B cell (primary cell): ENCODE measurements at regions not wholly inside any gene's neighbourhood (a gene's known extent, or its start where the extent isn't known, plus 50 kb on each side); places are given as distances from the start of the nearest gene placed in this dataset.

ENCODE experiments used
- ATAC-seq: fragments of 200-7000 bp; cut with Tn5 transposase; one replicate; pipeline ENCODE4 v1.10.0; 2021; ENCODE audit warnings: low read depth, mild to moderate bottlenecking, moderate number of reproducible peaks, moderate library complexity
- CTCF ChIA-PET: fragments of 350-600 bp; sonication (Branson Sonifier 250); formaldehyde crosslinking; loops from one replicate; lab custom pipeline; 2021; ENCODE audit warnings: antibody characterized with exemption, inconsistent platforms; lab: Charles Lee
- POLR2A ChIA-PET: fragments of 350-600 bp; sonication (Branson Sonifier 250); formaldehyde crosslinking; loops from one replicate; lab custom pipeline; 2021; ENCODE audit warnings: antibody characterized with exemption; lab: Charles Lee
- DNase-seq: peaks from one replicate; pipeline ENCODE4 v3.0.0; 2013
- H2AFZ ChIP-seq: 2 replicates; pipeline ENCODE4 v1.6.1; 2012; ENCODE audit warnings: mild to moderate bottlenecking, low read depth, low read length; ENCODE audit not compliant: insufficient read depth, poor library complexity, severe bottlenecking
- H3K27ac ChIP-seq, 2 donors: 1 replicate in 1 of 2; 2 replicates in 1 of 2; pipeline ENCODE4 v1.5.1; 2012 to 2013; ENCODE audit warnings: low read length in 2 of 2, mild to moderate bottlenecking in 2 of 2, moderate library complexity in 1 of 2
- H3K27me3 ChIP-seq, 4 experiments: fragments of 200-600 bp in 1 of 4; sonication (generic) in 1 of 4; replicated peaks in 1 of 4; 1 replicate in 2 of 4; 2 replicates in 2 of 4; pipeline versions ENCODE4 v1.6.1 to v1.7.0; 2013 to 2016; ENCODE audit warnings: low read length in 3 of 4, mild to moderate bottlenecking in 2 of 4, mixed read lengths in 1 of 4, moderate library complexity in 1 of 4; ENCODE audit not compliant: insufficient read depth in 4 of 4, control insufficient read depth in 3 of 4; ENCODE audit errors: control extremely low read depth in 1 of 4
- H3K36me3 ChIP-seq, 2 experiments: replicated peaks in 1 of 2; 1 replicate in 1 of 2; 2 replicates in 1 of 2; pipeline versions ENCODE4 v1.6.1 to v1.7.1; 2013; ENCODE audit warnings: low read length in 1 of 2; ENCODE audit not compliant: insufficient read depth in 2 of 2, control insufficient read depth in 1 of 2; ENCODE audit errors: control extremely low read depth in 1 of 2, extremely low read depth in 1 of 2
- H3K4me1 ChIP-seq, 2 donors: fragments of 200-600 bp in 1 of 2; sonication (generic) in 1 of 2; 1 replicate in 1 of 2; 2 replicates in 1 of 2; pipeline versions ENCODE4 v1.5.1 to v1.6.1; 2013 to 2017; ENCODE audit warnings: low read length in 2 of 2; ENCODE audit not compliant: control insufficient read depth in 2 of 2, insufficient read depth in 2 of 2
- H3K4me2 ChIP-seq: replicated peaks from 2 replicates; pipeline ENCODE3; 2012; ENCODE audit warnings: mild to moderate bottlenecking, low read depth, low read length; ENCODE audit not compliant: poor library complexity, severe bottlenecking
- H3K4me3 ChIP-seq, 5 experiments: fragments of 200-600 bp in 1 of 5; sonication (generic) in 1 of 5; 1 replicate in 3 of 5; 2 replicates in 2 of 5; pipeline versions ENCODE4 v1.5.1 to v1.7.0; 2011 to 2016; ENCODE audit warnings: low read length in 4 of 5, mild to moderate bottlenecking in 4 of 5, low read depth in 2 of 5, control low read depth in 1 of 5, moderate library complexity in 1 of 5; ENCODE audit not compliant: insufficient read depth in 1 of 5; ENCODE audit errors: control extremely low read depth in 1 of 5, extremely low read depth in 1 of 5
- H3K79me2 ChIP-seq: fragments of 200-600 bp; sonication (generic); one replicate; pipeline ENCODE4 v1.6.0; 2016; ENCODE audit warnings: low read length; ENCODE audit not compliant: control insufficient read depth, insufficient read depth
- H3K9ac ChIP-seq: fragments of 200-600 bp; sonication (generic); 2 replicates; pipeline ENCODE4 v1.6.1; 2017; ENCODE audit warnings: mild to moderate bottlenecking, low read length, moderate library complexity
- H3K9me3 ChIP-seq, 3 donors: one replicate each; pipeline versions ENCODE4 v1.6.1 to v1.7.1; 2013; ENCODE audit warnings: low read length in 2 of 3; ENCODE audit not compliant: control insufficient read depth in 2 of 3, insufficient read depth in 1 of 3; ENCODE audit errors: control extremely low read depth in 1 of 3
- H4K20me1 ChIP-seq: 2 replicates; pipeline ENCODE4 v1.6.0; 2012; ENCODE audit warnings: mild to moderate bottlenecking, low read length; ENCODE audit not compliant: insufficient read depth, control insufficient read depth, poor library complexity, severe bottlenecking
- H3K27ac Mint-ChIP-seq: one replicate; pipeline ENCODE4 v1.8.0; 2021; ENCODE audit warnings: mixed read lengths
- H3K27me3 Mint-ChIP-seq: one replicate; pipeline ENCODE4 v1.8.0; 2021; ENCODE audit warnings: mixed read lengths
- H3K4me1 Mint-ChIP-seq: one replicate; pipeline ENCODE4 v1.8.0; 2021; ENCODE audit warnings: mixed read lengths
- H3K4me3 Mint-ChIP-seq: one replicate; pipeline ENCODE4 v1.8.0; 2021; ENCODE audit warnings: mixed read lengths
- H3K9me3 Mint-ChIP-seq: one replicate; pipeline ENCODE4 v1.8.0; 2022; ENCODE audit warnings: mixed read lengths; ENCODE audit not compliant: insufficient read depth
- CTCF ChIP-seq: fragments of 200-600 bp; IDR thresholded peaks from one replicate; pipeline ENCODE4 v1.8.0; 2022; ENCODE audit warnings: antibody characterized with exemption, mild to moderate bottlenecking
- EZH2 ChIP-seq: IDR thresholded peaks from 2 replicates; pipeline ENCODE4 v1.6.1; 2012; ENCODE audit warnings: borderline replicate concordance, low read depth, mild to moderate bottlenecking, moderate library complexity, low read length; ENCODE audit not compliant: insufficient read depth, poor library complexity, severe bottlenecking
- WGBS: methylation state at CpG from one replicate; pipeline ENCODE4 v1.1.5; 2013; ENCODE audit warnings: missing lambda C conversion rate; ENCODE audit not compliant: insufficient coverage; 5-methylcytosine and 5-hydroxymethylcytosine counted together
- intact Hi-C: fragments of 100-400 bp; cut with micrococcal nuclease; formaldehyde crosslinking; loops from one replicate; pipeline ENCODE4 v1.10.0; 2022

- Mint-ChIP-seq H3K4me1 (no peaks in the 10 kb centered on the region), H3K9me3 (no peaks in the 10 kb centered on the region), H3K27ac (no peak overlapping the region), H3K4me3 (no peak overlapping the region), H3K27me3 (peaks cover 15% of the 10 kb centered on the region)
- H3K27me3 ChIP-seq: peaks cover 0 to 5% (median 0%) of the 10 kb centered on the region in 4 experiments
- CTCF ChIA-PET: interaction anchor here (0.7 to 2.9 kb wide), 11 partner anchors 9 to 284 kb away, joined by 3 to 20 read pairs (median 3); no protein-coding TSS in a partner anchor
- H3K9ac ChIP-seq: no peak overlapping the region
- no peak overlapping the region for H3K27ac ChIP-seq
- DNase-seq (peak; percentile 40), ATAC-seq (no peak)
- POLR2A ChIA-PET: no interaction called here
- no peaks in the 10 kb centered on the region for H3K79me2 ChIP-seq
- H4K20me1 ChIP-seq: no peaks in the 10 kb centered on the region
- no peak overlapping the region for H2AFZ ChIP-seq
- H3K4me1 ChIP-seq: no peaks in the 10 kb centered on the region
- no peaks in the 10 kb centered on the region for H3K9me3 ChIP-seq
- WGBS: 85% methylated on average over 3 of the region's 10 CpGs
- H3K4me3 ChIP-seq: no peak overlapping the region
- intact Hi-C loops: no loop called here
- no peak overlapping the region for H3K4me2 ChIP-seq
- peak; percentile 79 for TF ChIP-seq CTCF
- TF ChIP-seq EZH2: no peak
- H3K36me3 ChIP-seq: no peaks in the 10 kb centered on the region
Observed at GRCh38 chr18:70489986-70490933, 201.4 kb downstream of the SOCS6 start.

GRCh38 chr18:70489571-70489970 is 200.7 kb downstream of the SOCS6 start:
- H3K27me3 ChIP-seq: peaks cover 0 to 5% (median 0%) of the 10 kb centered on the region in 4 experiments
- Mint-ChIP-seq H3K9me3 (no peaks in the 10 kb centered on the region), H3K27ac (no peak overlapping the region), H3K4me1 (no peaks in the 10 kb centered on the region), H3K4me3 (no peak overlapping the region), H3K27me3 (peaks cover 15% of the 10 kb centered on the region)
- ChIA-PET CTCF (interaction anchor here (0.7 to 2.9 kb wide), 7 partner anchors 8 to 283 kb away, joined by 3 to 20 read pairs (median 4); no protein-coding TSS in a partner anchor), POLR2A (no interaction called here)
- ATAC-seq: no peak
- no peak overlapping the region for H3K9ac ChIP-seq
- WGBS: 69% methylated on average over 2 of the region's 4 CpGs
- no peak overlapping the region for H3K4me3 ChIP-seq
- no peaks in the 10 kb centered on the region for H4K20me1 ChIP-seq
- no peak overlapping the region for H2AFZ ChIP-seq
- DNase-seq: no peak
- no peak overlapping the region for H3K4me2 ChIP-seq
- no peaks in the 10 kb centered on the region for H3K4me1 ChIP-seq
- no peaks in the 10 kb centered on the region for H3K79me2 ChIP-seq
- no peaks in the 10 kb centered on the region for H3K9me3 ChIP-seq
- H3K36me3 ChIP-seq: no peaks in the 10 kb centered on the region
- intact Hi-C loops: no loop called here
- no peak for TF ChIP-seq CTCF
- no peak for TF ChIP-seq EZH2
- no peak overlapping the region for H3K27ac ChIP-seq
